Adrenal gland (tissue), 5 donors: ENCODE measurements at regions not wholly inside any gene's neighbourhood (a gene's known extent, or its start where the extent isn't known, plus 50 kb on each side); places are given as distances from the start of the nearest gene placed in this dataset.

Experiments used
- CTCF ChIP-seq, 6 experiments: fragments of 450-650 bp in 4 of 6; fragments of 200-600 bp in 2 of 6; sonication (generic) in 1 of 6; IDR thresholded peaks; 1 replicate in 5 of 6; 2 replicates in 1 of 6; pipeline versions ENCODE4 v1.5.1 to v1.8.0; 2016 to 2021; ENCODE audit warnings: antibody characterized with exemption in 6 of 6, mild to moderate bottlenecking in 2 of 6, moderate library complexity in 1 of 6
- POLR2A ChIP-seq, 2 donors: fragments of 450-650 bp; IDR thresholded peaks; one replicate each; pipeline ENCODE4 v1.6.1; 2017; ENCODE audit warnings: antibody characterized with exemption in 2 of 2, mild to moderate bottlenecking in 2 of 2, moderate library complexity in 1 of 2
- donor health status: DM: no; HTN: no; CAD: no.

- TF ChIP-seq CTCF (IDR thresholded peaks at IDR 0.05), result no peak
- no peak for TF ChIP-seq POLR2A (IDR thresholded peaks at IDR 0.05)
Observed at GRCh38 chr11:104328512-104328907, 164.6 kb upstream of the PDGFD start.
